GM21360 (cell line): ENCODE measurements at regions not wholly inside any gene's neighbourhood (a gene's known extent, or its start where the extent isn't known, plus 50 kb on each side); places are given as distances from the start of the nearest gene placed in this dataset.

ENCODE experiments used
- ATAC-seq: cut with Tn5 transposase; IDR thresholded peaks from one replicate; pipeline ENCODE4 v1.9.1; 2021; ENCODE audit warnings: mild to moderate bottlenecking, moderate library complexity; ENCODE audit not compliant: unreplicated experiment

DNA sequence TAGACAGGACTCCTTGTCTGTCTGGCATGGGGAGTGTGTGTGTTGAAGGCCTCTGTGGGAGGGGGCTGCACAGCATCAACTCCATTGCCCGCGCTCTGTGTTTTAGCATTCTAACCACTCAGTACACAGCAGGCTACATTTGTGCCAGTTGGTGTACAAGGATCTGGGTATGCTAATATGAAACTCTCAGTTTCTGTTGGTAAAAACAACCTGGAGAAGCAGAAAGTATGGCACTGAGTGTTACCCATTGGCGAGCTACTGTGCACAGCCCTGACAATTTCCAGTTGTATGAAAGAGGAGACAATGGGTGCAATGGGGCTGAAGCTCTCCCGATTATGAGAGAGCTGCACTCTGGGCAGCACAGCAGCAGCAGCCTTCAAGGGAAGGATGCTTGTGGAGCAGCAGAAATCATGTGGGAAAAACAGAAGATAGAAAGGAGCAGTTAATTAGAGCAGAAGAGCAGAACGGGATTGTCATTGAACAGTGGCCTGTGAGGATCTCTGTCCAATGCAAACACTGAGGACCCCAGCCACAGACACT is 443.6 kb downstream of the CBLN2 start:
- ATAC-seq: no peak

DNA sequence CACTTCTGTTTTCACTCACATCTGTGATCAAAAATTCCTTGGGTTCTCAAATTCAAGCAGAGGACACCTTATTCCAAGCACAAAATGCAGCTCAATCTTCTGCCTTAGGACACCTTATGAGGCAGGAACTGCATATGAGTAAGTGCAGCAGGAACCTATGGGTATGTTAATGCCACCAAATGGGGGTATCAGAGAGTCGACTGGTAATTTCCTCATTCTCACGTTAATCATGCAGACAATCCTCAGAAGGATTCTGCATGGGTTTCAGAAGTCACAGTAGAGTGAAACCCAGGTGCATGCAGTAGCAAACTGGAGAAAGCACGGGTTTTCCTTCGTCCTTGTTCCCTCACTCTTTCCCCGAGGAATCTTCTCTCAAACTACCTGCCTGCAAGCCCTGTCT is 452.8 kb downstream of the CBLN2 start:
- ATAC-seq: no peak

DNA sequence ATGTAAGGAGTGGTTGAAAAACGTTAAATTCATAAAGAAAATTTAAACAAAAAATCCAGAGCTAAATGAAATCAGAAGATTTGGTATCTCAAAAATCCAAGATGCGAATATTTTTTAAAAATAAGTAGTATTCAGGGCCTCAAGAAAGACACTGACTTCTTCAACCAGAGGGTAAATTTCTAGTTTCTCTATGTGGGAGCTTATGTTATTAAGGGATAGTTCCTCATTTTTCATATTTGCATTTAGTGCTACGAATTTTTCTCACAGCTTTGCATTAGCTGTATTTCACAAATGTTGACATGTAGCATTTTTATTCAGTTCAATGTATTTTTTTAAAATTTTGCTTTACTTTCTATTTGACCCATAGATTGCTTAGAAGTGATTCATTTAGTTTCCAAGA is 454.7 kb downstream of the CBLN2 start:
- no peak for ATAC-seq

GRCh38 chr18:72086421-72086820 is 457.7 kb downstream of the CBLN2 start:
- ATAC-seq: no peak

GRCh38 chr18:72075040-72075439 is 469.1 kb downstream of the CBLN2 start:
- no peak for ATAC-seq

DNA sequence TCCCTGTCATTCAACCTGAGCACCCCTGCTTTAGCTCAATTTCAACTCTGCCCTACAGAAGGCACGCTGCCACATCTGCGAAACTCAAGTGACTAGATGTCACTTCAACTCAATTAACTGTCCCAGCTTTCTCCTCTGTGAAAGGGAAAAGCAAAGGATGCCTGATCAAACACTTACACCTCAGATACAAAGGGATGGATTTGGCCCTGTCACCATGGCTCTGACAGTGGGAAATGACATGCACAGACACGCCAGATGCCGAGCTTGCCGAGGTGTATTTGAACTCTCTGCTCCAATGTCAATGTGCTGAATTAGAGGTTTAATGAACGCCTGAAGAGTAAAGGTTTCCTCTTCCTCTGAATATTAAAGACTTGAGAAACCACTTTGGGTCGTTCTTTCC is 481.1 kb downstream of the CBLN2 start:
- ATAC-seq: no peak

- no peak for ATAC-seq
Observed at GRCh38 chr18:72058851-72059250, 485.3 kb downstream of the CBLN2 start.

DNA sequence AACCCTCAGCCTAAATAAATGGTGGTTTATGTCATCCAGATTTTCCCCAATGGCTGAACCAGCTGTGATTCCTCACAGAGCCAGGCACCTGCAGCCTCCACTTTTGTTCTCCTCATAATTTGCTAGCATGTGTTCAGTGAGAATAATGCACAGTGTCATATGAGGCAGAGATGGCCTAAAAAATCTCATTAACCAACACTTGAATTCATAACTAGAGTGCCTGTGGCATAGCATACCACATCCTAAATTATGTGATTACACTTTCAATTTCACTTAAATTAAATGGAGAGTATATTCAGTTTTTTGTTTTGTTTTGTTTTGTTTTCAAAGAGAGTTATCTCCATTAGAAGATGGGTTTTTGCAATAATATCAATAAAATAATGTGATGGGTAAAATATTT is 488.0 kb downstream of the CBLN2 start:
- ATAC-seq: no peak

DNA sequence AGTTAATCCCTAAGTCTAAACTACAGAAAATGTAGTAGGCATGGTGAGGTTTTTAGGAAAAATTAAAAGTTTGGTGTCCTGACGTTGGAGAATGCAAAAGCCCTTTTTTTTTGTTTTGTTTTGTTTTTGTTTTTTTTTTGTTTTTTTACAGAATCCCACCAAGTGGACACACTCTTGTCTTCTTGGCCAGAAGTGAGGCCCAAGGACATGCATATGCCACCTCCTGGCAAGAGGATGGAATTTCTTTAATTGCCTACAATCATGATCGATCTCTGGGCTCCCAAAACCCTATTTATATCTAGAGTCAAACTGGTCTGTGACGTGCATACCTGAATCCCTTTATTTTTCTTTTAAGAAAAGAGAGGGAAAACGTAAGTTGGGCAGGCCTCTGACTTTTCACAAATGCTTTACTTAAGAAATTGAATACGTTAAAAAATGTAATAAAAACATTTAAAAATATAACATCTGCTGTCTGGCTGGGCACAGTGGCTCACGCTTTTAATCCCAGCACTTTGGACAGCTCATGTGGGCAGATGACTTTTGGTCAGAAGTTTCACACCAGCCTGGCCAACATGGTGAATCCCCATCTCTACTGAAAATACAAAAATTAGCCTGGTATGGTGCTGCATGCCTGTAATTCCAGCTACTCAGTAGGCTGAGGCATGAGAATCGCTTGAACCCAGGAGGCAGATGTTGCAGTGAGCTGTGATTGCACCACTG is 502.7 kb downstream of the CBLN2 start:
- no peak for ATAC-seq

- no peak for ATAC-seq
Observed at GRCh38 chr18:72013427-72013850, 530.7 kb downstream of the CBLN2 start.

DNA sequence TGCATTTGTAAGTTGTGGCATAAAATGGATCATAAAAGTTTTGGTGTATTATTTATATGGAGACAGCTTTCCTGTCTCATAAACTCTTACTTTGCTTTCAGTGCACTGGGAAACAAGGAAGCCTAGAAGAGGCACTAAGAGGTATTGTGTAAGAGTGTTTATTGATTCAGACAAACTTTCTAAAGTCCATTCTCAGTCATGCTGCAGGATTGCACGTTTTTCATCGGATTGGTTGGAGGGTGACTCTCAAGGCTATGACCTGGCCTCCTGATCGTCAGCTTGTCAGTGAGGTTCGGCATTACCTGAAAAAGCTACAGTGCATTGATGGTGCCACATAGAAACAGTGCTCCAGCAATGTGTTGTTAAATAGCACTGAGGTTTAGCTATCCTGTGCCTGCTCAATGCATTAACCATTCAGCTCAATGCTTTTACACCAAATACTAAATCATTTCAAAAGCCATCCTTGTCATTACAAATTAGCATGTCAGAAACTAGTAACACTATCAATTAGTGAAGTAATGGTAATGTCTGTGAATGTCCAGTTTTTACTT is 545.5 kb downstream of the CBLN2 start:
- ATAC-seq: no peak

GRCh38 chr18:71995904-71996465 is 548.2 kb downstream of the CBLN2 start:
- no peak for ATAC-seq

GRCh38 chr18:71994273-71994672 is 549.9 kb downstream of the CBLN2 start:
- no peak for ATAC-seq

DNA sequence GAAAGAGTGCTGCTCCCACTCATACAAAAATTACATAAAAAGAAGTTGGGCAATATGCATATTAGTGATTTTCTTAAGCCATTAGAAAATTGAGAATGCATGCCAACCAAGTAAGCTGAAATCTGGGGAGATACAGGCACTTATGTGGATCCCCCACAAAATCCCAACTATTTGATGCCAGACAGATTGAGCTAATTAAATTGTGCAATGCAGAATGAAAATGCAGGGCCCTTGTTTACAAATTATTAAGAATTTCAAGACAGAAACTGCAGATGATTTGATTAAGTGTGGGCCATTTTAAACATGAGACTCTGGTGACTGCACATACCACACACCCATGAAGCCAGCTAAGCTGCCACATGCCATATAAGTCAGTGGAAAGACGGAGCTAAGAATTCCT is 554.5 kb downstream of the CBLN2 start:
- ATAC-seq: no peak

DNA sequence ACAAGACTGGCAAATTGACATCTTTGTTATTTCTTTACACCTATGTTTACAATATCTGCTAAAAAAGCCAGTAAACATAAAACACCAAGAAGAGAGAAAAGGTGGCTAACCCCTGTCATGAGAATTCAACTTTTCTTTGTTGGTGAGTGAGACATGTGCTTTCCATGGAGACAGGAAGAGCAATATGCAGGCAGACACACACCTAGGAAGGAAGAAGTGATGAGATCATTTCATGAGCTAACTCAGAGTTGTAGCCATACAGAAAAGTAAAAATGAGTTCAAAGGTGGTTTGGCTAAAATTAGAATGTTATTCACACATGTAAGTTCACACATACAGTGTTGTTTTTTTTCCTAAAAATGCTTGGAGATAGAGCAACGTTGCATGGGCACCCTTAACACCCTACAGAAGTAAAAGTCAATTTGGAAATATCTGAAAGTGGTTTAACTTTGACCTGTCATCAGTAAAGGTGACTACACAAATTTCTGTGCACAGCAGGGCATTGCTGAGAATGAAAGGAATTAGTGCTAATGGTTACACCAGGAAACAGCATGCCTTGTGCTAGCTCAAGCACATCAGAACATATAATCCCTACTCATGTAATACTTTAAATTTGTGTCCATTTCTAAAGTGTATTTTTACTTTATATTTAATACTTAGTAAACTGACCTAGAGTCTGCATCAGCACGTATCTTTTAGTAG is 557.6 kb downstream of the CBLN2 start:
- no peak for ATAC-seq

DNA sequence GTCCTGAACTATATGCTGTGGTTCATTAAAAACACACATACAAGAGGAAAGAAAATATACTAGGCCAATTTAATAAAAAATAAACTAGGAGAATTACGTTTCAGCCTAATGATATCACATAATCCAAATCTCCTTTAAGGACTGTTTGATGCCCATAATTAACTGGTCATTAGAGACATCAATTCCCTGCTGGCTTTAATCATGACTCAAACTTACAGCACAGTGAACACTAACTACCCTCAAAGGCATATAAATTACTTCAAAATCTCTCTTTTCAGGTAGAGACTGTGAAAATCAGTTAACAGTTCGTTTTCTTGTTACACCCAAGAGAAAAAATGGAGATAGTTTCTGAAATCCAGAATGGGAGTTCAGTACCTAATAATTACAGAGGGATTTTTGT is 567.4 kb downstream of the CBLN2 start:
- ATAC-seq: no peak

- ATAC-seq: no peak
Observed at GRCh38 chr18:71966791-71967190, 577.4 kb downstream of the CBLN2 start.

GRCh38 chr18:71958605-71959004 is 585.5 kb downstream of the CBLN2 start:
- ATAC-seq: no peak

- ATAC-seq: no peak
Observed at GRCh38 chr18:71951001-71951400, 593.1 kb downstream of the CBLN2 start.

- ATAC-seq: no peak
Observed at GRCh38 chr18:71942433-71942832, 601.7 kb downstream of the CBLN2 start.

- no peak for ATAC-seq
Observed at GRCh38 chr18:71939483-71939882, 604.7 kb downstream of the CBLN2 start.

DNA sequence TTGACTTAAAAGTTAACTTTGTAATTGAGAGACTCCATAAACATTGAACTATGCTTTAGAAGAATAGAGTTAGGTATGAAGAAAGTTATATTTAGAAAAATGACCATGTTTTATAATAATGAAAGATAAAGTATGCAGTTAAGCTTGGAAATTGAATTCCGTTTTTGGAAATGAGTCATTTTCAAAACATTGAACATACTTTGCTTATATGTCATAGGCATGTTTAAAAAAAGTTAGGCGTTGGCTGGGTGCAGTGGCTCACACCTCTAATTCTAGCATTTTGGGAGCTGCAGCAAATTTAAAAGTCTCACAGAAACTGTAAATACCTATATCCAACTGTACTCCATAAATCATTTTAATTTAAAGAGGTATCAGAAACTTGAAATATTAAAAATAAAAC is 607.4 kb downstream of the CBLN2 start:
- ATAC-seq: no peak
